Right cardiac atrium (tissue), 5 donors: ENCODE measurements at regions not wholly inside any gene's neighbourhood (a gene's known extent, or its start where the extent isn't known, plus 50 kb on each side); places are given as distances from the start of the nearest gene placed in this dataset.
"Not testable (repeated sequence)": the region's sequence is repeated elsewhere in the genome, so short reads cannot be mapped to it uniquely, and the experiment has no call there.

Source experiments
- ATAC-seq, 2 donors: fragments of 200-7000 bp; cut with Tn5 transposase; one replicate each; pipeline versions ENCODE4 v1.8.0 to v1.9.1; 2020; ENCODE audit warnings: moderate library complexity in 2 of 2, mild to moderate bottlenecking in 1 of 2
- DNase-seq, 3 donors: peaks; one replicate each; pipeline ENCODE4 v3.0.0-alpha.2; 2020
- H3K27ac ChIP-seq: one replicate; pipeline ENCODE4 v1.5.1; 2013; ENCODE audit warnings: mild to moderate bottlenecking, low read length, control low read depth, moderate library complexity
- H3K27me3 ChIP-seq: one replicate; pipeline ENCODE4 v1.6.1; 2013; ENCODE audit not compliant: control insufficient read depth, insufficient read depth
- H3K4me1 ChIP-seq: one replicate; pipeline ENCODE4 v1.6.1; 2013; ENCODE audit warnings: low read length; ENCODE audit not compliant: control insufficient read depth, insufficient read depth
- H3K4me3 ChIP-seq: one replicate; pipeline ENCODE4 v1.5.1; 2013; ENCODE audit warnings: low read length, control low read depth
- H3K9me3 ChIP-seq: one replicate; pipeline ENCODE4 v1.6.1; 2013; ENCODE audit warnings: low read length; ENCODE audit not compliant: control insufficient read depth
- WGBS: extraction: QIAGEN DNeasy Blood & Tissue Kit; methylation state at CpG from one replicate; pipeline ENCODE4 v1.1.7; 2013; 5-methylcytosine and 5-hydroxymethylcytosine counted together
- intact Hi-C, 4 donors: fragments of 100-400 bp; cut with DNase I; formaldehyde crosslinking; loops; one replicate each; pipeline versions ENCODE4 v1.11.0 to v1.14.0; 2022 to 2023
- donor health status: healthy with polysubstance abuse.
- donor health status: DM: no; HTN: yes; CAD: no.
- donor health status: DM: no; HTN: no; CAD: no.
- donor health status: DM: no; HTN: yes; CAD: no; lungs with severe emphysema.
- donor health status: DM: yes; HTN: yes; CAD: no.

GRCh38 chr3:72078676-72079368, 293.9 kb upstream of the PROK2 start:
- ATAC-seq: no peak
- DNase-seq: no peak
- intact Hi-C loops: no loop called here
- no peaks in the 10 kb centered on the region for H3K4me1 ChIP-seq
- H3K9me3 ChIP-seq: no peaks in the 10 kb centered on the region
- WGBS: 83% methylated on average over 2 of the region's 2 CpGs
- no peak overlapping the region for H3K27ac ChIP-seq
- H3K27me3 ChIP-seq: no peaks in the 10 kb centered on the region
- no peak overlapping the region for H3K4me3 ChIP-seq

DNA sequence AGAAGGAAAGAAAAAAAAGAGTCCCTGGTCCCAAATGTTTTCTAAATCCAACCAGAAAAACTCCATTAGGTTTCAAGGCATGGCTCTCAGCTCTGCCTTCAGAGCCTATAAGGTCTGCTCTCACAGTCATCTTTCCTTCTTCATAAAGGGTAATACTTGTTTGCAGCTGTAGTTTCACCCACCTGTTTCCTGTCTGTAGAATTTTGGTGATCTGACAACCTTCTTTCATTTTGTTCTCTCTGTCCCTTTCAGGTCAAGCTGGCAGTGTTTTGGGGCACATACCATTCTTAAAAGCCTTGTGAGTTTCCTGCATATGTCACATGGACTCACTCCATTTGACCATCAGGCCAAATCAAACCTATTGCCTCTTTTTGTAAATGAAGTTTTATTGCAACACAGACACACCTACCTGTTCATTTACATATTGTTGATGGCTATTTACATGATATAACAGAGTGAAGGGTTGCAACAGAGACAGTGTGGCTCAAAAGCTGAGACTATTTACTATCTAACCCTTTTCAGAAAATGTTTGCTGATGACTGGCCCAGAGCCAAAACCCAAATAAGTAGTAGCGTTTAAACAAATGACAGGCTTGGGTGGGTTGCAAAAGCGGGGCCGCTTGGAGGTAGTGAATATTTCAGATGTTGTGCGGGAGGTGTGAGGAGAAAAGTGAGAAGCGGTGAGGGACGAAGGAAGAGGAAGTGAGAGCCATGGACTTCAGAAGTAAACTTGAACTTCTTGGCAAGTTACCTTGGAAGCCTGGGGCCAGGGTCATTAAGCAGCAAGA, 292.7 kb upstream of the PROK2 start:
- intact Hi-C loops: no loop called here
- no peak overlapping the region for H3K27ac ChIP-seq
- no peaks in the 10 kb centered on the region for H3K27me3 ChIP-seq
- 79% methylated on average over 6 of the region's 6 CpGs for WGBS
- no peaks in the 10 kb centered on the region for H3K4me1 ChIP-seq
- no peak overlapping the region for H3K4me3 ChIP-seq
- ATAC-seq (no peak), DNase-seq (no peak)
- H3K9me3 ChIP-seq: no peaks in the 10 kb centered on the region

DNA sequence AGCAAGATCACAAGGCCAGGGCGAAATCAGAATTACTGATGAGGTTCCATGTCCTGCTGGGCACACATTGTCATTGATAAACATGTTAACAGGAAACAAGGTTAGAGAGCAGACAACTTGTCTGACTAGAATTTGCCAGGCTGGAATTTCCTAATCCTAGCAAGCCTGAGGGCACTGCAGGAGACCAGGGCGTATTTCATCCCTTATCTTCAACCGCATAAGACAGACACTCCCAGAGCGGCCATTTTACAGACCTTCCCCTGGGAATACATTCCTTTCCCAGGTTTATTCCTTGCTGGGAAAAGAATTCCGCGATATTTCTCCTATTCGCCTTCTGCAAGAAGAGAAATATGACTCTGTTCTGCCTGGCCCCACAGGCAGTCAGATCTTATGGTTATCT, 290.9 kb upstream of the PROK2 start:
- not testable (repeated sequence) for H3K4me3 ChIP-seq

GRCh38 chr3:72071624-72072023, 286.7 kb upstream of the PROK2 start:
- no peak for ATAC-seq
- no peak for DNase-seq
- no peaks in the 10 kb centered on the region for H3K27me3 ChIP-seq
- intact Hi-C loops: no loop called here
- no peak overlapping the region for H3K27ac ChIP-seq
- H3K4me1 ChIP-seq: no peaks in the 10 kb centered on the region
- H3K9me3 ChIP-seq: no peaks in the 10 kb centered on the region
- H3K4me3 ChIP-seq: no peak overlapping the region
- 78% methylated on average over 2 of the region's 2 CpGs for WGBS

More for the DNA sequence above, 290.9 kb upstream of the PROK2 start:
- H3K27ac ChIP-seq, H3K27me3 ChIP-seq, intact Hi-C loops, H3K9me3 ChIP-seq, ATAC-seq, H3K4me1 ChIP-seq, DNase-seq: not testable (repeated sequence)
- 83% methylated on average over 7 of the region's 7 CpGs for WGBS

- H3K27ac ChIP-seq: no peak overlapping the region
- DNase-seq (no peak), ATAC-seq (no peak)
- no peaks in the 10 kb centered on the region for H3K27me3 ChIP-seq
- intact Hi-C loops: no loop called here
- no peak overlapping the region for H3K4me3 ChIP-seq
- no peaks in the 10 kb centered on the region for H3K4me1 ChIP-seq
- 97% methylated on average over 6 of the region's 6 CpGs for WGBS
- H3K9me3 ChIP-seq: no peaks in the 10 kb centered on the region
These were observed 285.1 kb upstream of the PROK2 start for GRCh38 chr3:72070005-72070404.

GRCh38 chr3:72069543-72069942, 284.6 kb upstream of the PROK2 start:
- no peak for ATAC-seq
- H3K4me1 ChIP-seq: no peaks in the 10 kb centered on the region
- H3K9me3 ChIP-seq: no peaks in the 10 kb centered on the region
- H3K4me3 ChIP-seq: no peak overlapping the region
- no peak overlapping the region for H3K27ac ChIP-seq
- DNase-seq: no peak
- H3K27me3 ChIP-seq: no peaks in the 10 kb centered on the region
- intact Hi-C loops: no loop called here

- no peaks in the 10 kb centered on the region for H3K4me1 ChIP-seq
- peaks cover 1% of the 10 kb centered on the region for H3K9me3 ChIP-seq
- ATAC-seq (no peak), DNase-seq (no peak)
- WGBS: 97% methylated on average over 1 of the region's 1 CpG
- no peak overlapping the region for H3K4me3 ChIP-seq
- no peak overlapping the region for H3K27ac ChIP-seq
- intact Hi-C loops: no loop called here
- no peaks in the 10 kb centered on the region for H3K27me3 ChIP-seq
These were observed 283.7 kb upstream of the PROK2 start for GRCh38 chr3:72068621-72069020.

DNA sequence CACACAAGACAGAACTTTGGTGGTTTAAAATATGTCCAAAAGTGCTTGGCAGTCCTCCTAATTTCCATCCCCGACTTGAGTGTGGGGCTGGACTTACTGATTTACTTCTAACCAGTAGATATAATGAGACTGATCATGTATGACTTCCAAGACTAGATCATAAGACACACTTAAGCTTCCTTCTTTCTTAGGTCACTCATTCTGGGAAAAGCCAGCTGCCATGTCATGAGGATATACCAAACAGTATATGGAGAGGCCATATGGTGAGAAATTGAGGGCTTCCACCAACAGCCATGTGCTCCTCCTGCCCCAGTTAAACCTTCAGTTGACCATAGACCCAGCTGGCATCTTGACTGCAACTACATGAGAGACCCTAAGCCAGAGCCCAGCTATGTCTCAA, 282.8 kb upstream of the PROK2 start:
- H3K27me3 ChIP-seq: no peaks in the 10 kb centered on the region
- intact Hi-C loops: no loop called here
- no peak overlapping the region for H3K27ac ChIP-seq
- no peak overlapping the region for H3K4me3 ChIP-seq
- no peaks in the 10 kb centered on the region for H3K4me1 ChIP-seq
- WGBS: 35% methylated on average over 1 of the region's 1 CpG
- DNase-seq: no peak
- H3K9me3 ChIP-seq: peaks cover 2% of the 10 kb centered on the region
- no peak for ATAC-seq

DNA sequence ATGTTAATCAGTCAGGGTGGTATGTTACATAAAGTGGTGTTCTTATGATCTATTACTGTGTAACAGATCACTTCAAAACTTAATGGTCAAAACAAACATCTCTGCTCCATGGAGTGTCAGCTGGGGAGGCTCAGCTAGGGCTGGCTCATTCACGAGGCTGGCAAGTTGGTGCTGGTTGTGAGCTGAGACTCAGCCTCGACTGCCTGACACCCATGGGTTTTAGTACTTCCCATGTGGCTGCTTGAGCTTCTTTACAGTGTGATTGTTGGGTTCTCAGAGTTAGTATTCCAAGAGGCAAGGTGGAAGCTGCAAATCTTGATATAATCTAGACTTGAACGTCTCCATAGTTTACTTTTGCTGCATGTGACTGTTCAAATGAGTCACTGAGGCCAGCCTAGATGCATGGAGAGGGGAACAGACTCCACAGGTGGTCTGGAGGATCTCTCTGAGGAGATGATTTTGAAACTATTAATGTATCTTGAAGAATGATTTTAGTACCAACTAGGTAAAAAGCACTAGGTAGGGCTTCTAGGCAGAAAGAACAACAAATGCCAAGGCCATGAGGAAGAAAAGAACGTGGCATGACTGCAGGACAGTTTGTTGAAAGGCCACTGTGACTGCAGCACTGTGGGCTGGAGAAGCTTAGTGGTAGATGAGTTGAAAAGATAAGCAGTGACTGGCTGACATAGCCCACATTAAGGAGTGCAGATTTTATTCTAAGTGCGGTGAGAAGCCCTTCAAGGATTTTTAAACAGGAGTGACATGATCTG, 281.1 kb upstream of the PROK2 start:
- WGBS: 69% methylated on average over 5 of the region's 5 CpGs
- H3K9me3 ChIP-seq: peaks cover 2% of the 10 kb centered on the region
- ATAC-seq (no peak), DNase-seq (no peak)
- H3K4me1 ChIP-seq: no peaks in the 10 kb centered on the region
- intact Hi-C loops: no loop called here
- H3K27ac ChIP-seq: no peak overlapping the region
- no peaks in the 10 kb centered on the region for H3K27me3 ChIP-seq
- H3K4me3 ChIP-seq: no peak overlapping the region

DNA sequence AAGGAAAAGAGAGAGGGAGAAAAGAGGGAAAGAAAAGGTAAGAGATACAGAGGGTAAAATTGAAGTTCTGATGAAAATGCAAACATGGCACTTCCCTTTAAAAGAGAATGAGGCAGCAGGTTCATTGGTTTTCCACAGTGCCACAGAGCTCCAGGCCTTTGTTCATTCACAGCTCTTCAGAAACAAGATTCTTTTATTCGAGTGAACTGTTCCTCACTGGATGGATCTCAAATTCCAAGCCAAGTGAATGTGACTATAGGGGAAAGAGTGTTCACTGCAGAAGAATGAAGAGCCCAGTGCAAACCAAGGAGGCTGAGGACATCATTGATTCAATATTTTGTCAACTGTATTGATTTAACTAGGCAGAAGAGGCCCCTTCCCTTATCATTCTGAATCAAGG, 280.3 kb upstream of the PROK2 start:
- H3K27me3 ChIP-seq: no peaks in the 10 kb centered on the region
- no peak overlapping the region for H3K4me3 ChIP-seq
- ATAC-seq (no peak), DNase-seq (no peak)
- no peaks in the 10 kb centered on the region for H3K4me1 ChIP-seq
- intact Hi-C loops: no loop called here
- 69% methylated on average over 1 of the region's 1 CpG for WGBS
- no peak overlapping the region for H3K27ac ChIP-seq
- H3K9me3 ChIP-seq: peaks cover 2% of the 10 kb centered on the region

DNA sequence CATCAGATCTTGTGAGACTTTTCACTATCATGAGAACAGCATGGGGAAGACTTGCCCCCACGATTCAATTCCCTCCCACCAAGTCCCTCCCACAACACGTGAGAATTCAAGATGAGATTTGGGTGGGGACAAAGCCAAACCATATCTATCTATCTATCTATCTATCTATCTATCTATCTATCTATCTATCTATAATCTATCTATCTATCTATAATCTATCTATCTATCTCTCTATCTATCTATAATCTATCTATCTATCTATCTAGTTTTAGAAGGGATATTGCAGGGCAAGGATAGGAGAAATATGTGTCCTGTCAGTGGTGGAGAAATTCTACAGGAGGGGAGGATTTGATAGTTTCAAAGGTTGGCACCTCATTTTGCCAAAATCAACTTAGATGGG, 279.8 kb upstream of the PROK2 start:
- intact Hi-C loops, H3K4me3 ChIP-seq, H3K9me3 ChIP-seq, H3K27me3 ChIP-seq, ATAC-seq, DNase-seq, H3K27ac ChIP-seq, H3K4me1 ChIP-seq: not testable (repeated sequence)
- 47% methylated on average over 2 of the region's 2 CpGs for WGBS
